Neuronal stem cell (in vitro differentiated cells): ENCODE measurements at regions not wholly inside any gene's neighbourhood (a gene's known extent, or its start where the extent isn't known, plus 50 kb on each side); places are given as distances from the start of the nearest gene placed in this dataset.

Experiments
- DNase-seq: peaks from one replicate; pipeline ENCODE4 v3.0.0-alpha.2; 2013; ENCODE audit warnings: low spot score
- H2AFZ ChIP-seq: one replicate; pipeline ENCODE4 v1.6.1; 2013; ENCODE audit warnings: mild to moderate bottlenecking, low read length, inconsistent platforms
- H2AK5ac ChIP-seq: 2 replicates; pipeline ENCODE4 v1.6.1; 2013; ENCODE audit warnings: low read depth, mild to moderate bottlenecking, inconsistent platforms, low read length, moderate library complexity, mixed read lengths
- H2BK120ac ChIP-seq: 2 replicates; pipeline ENCODE4 v1.6.1; 2013; ENCODE audit warnings: low read depth, mild to moderate bottlenecking, inconsistent platforms, low read length, moderate library complexity, mixed read lengths
- H2BK12ac ChIP-seq: one replicate; pipeline ENCODE4 v1.6.1; 2013; ENCODE audit warnings: low read length, inconsistent platforms
- H2BK15ac ChIP-seq: 2 replicates; pipeline ENCODE4 v1.6.1; 2013; ENCODE audit warnings: mild to moderate bottlenecking, low read length, inconsistent platforms, mixed read lengths
- H2BK5ac ChIP-seq: one replicate; pipeline ENCODE4 v1.6.1; 2013; ENCODE audit warnings: inconsistent platforms, mild to moderate bottlenecking, low read length, moderate library complexity
- H3K14ac ChIP-seq: one replicate; pipeline ENCODE4 v1.6.1; 2013; ENCODE audit warnings: low read length, inconsistent platforms
- H3K18ac ChIP-seq: 2 replicates; pipeline ENCODE4 v1.6.1; 2013; ENCODE audit warnings: low read length, inconsistent platforms
- H3K23ac ChIP-seq: 2 replicates; pipeline ENCODE4 v1.6.1; 2013; ENCODE audit warnings: low read depth, mild to moderate bottlenecking, mixed read lengths, low read length, inconsistent platforms; ENCODE audit not compliant: poor library complexity
- H3K27ac ChIP-seq: replicated peaks from 3 replicates; pipeline ENCODE4 v1.5.1; 2013; ENCODE audit warnings: low read length, inconsistent platforms
- H3K27me3 ChIP-seq, 3 experiments: 2 replicates each; pipeline ENCODE4 v1.6.1; 2013; ENCODE audit warnings: low read length in 3 of 3, mild to moderate bottlenecking in 2 of 3, inconsistent platforms in 1 of 3, low read depth in 1 of 3, mixed read lengths in 1 of 3, moderate library complexity in 1 of 3; ENCODE audit not compliant: control insufficient read depth in 3 of 3, insufficient read depth in 3 of 3
- H3K36me3 ChIP-seq, 2 donors: replicated peaks in 1 of 2; 2 replicates each; pipeline ENCODE4 v1.6.1; 2013; ENCODE audit warnings: low read length in 2 of 2; ENCODE audit not compliant: control insufficient read depth in 2 of 2, insufficient read depth in 2 of 2
- H3K4ac ChIP-seq: 2 replicates; pipeline ENCODE4 v1.6.1; 2013; ENCODE audit warnings: inconsistent platforms, mild to moderate bottlenecking, low read length, moderate library complexity
- H3K4me1 ChIP-seq, 2 donors: 1 replicate in 1 of 2; 2 replicates in 1 of 2; pipeline ENCODE4 v1.6.1; 2013; ENCODE audit warnings: low read length in 2 of 2, low read depth in 1 of 2; ENCODE audit not compliant: control insufficient read depth in 2 of 2, insufficient read depth in 1 of 2
- H3K4me2 ChIP-seq: one replicate; pipeline ENCODE4 v1.6.1; 2013; ENCODE audit warnings: mild to moderate bottlenecking, low read length, inconsistent platforms; ENCODE audit not compliant: insufficient read depth, poor library complexity, severe bottlenecking
- H3K4me3 ChIP-seq, 2 donors: 2 replicates each; pipeline ENCODE4 v1.5.1; 2013; ENCODE audit warnings: low read length in 2 of 2, mild to moderate bottlenecking in 2 of 2, inconsistent platforms in 1 of 2, moderate library complexity in 1 of 2
- H3K79me1 ChIP-seq: one replicate; pipeline ENCODE4 v1.6.1; 2013; ENCODE audit warnings: low read depth, mild to moderate bottlenecking, inconsistent platforms, low read length, moderate library complexity
- H3K9ac ChIP-seq: one replicate; pipeline ENCODE4 v1.6.1; 2013; ENCODE audit warnings: mild to moderate bottlenecking, low read depth, low read length, inconsistent platforms; ENCODE audit not compliant: poor library complexity
- H3K9me3 ChIP-seq, 2 donors: replicated peaks in 1 of 2; 2 replicates each; pipeline versions ENCODE3 to v1.6.1; 2013; ENCODE audit warnings: low read length in 2 of 2, mild to moderate bottlenecking in 2 of 2, inconsistent platforms in 1 of 2, low read depth in 1 of 2, mixed read lengths in 1 of 2, moderate library complexity in 1 of 2; ENCODE audit not compliant: control insufficient read depth in 2 of 2, insufficient read depth in 1 of 2
- H4K8ac ChIP-seq: one replicate; pipeline ENCODE4 v1.6.1; 2013; ENCODE audit warnings: low read depth, mild to moderate bottlenecking, inconsistent platforms, low read length, moderate library complexity
- H4K91ac ChIP-seq: one replicate; pipeline ENCODE4 v1.6.1; 2013; ENCODE audit warnings: low read length, low read depth, mild to moderate bottlenecking, inconsistent platforms; ENCODE audit not compliant: poor library complexity
- WGBS, 2 donors: extraction: QIAGEN DNeasy Blood & Tissue Kit; methylation state at CpG; one replicate each; pipeline ENCODE4 v1.1.7; 2013; ENCODE audit warnings: missing lambda C conversion rate in 2 of 2, mixed read lengths in 1 of 2; ENCODE audit not compliant: insufficient read length in 2 of 2, insufficient replicate concordance in 1 of 2; ENCODE audit errors: extremely low coverage in 2 of 2; 5-methylcytosine and 5-hydroxymethylcytosine counted together

- no peak overlapping the region for H2BK12ac ChIP-seq
- WGBS, 2 donors = no CpG with 5 or more reads among the region's 6 CpGs
Measured at GRCh38 chr1:81327103-81327710, 473.5 kb upstream of the ADGRL2 start.

GRCh38 chr1:81326212-81326611 is 474.5 kb upstream of the ADGRL2 start:
- Histone ChIP-seq H2AK5ac (no peak overlapping the region), H3K27ac (no peak overlapping the region), H4K8ac (no peak overlapping the region), H4K91ac (no peak overlapping the region), H3K36me3 (peaks cover 0 to 10% of the 10 kb centered on the region in 2 donors), H3K9me3 (no peaks in the 10 kb centered on the region), H3K4me2 (no peak overlapping the region), H3K4me1 (peaks cover 7 to 32% of the 10 kb centered on the region in 2 donors), H2AFZ (no peak overlapping the region), H3K9ac (no peak overlapping the region), H2BK12ac (no peak overlapping the region), H3K18ac (no peak overlapping the region), H3K4ac (no peak overlapping the region), H3K4me3 (no peak overlapping the region), H3K23ac (no peak overlapping the region), H2BK15ac (no peak overlapping the region), H3K79me1 (no peaks in the 10 kb centered on the region), H3K27me3 (no peaks in the 10 kb centered on the region), H2BK120ac (no peak overlapping the region), H2BK5ac (no peak overlapping the region), H3K14ac (no peak overlapping the region)
- DNase-seq = no peak
- WGBS, 2 donors = no CpG with 5 or more reads among the region's 3 CpGs

More at GRCh38 chr1:81327103-81327710, 473.5 kb upstream of the ADGRL2 start:
- no peak overlapping the region for H3K4me2 ChIP-seq
- no peak overlapping the region for H3K14ac ChIP-seq
- H4K91ac ChIP-seq = no peak overlapping the region
- no peak overlapping the region for H3K23ac ChIP-seq
- H2AK5ac ChIP-seq = no peak overlapping the region
- H3K4me3 ChIP-seq = no peak overlapping the region
- H3K27me3 ChIP-seq = no peaks in the 10 kb centered on the region
- H3K79me1 ChIP-seq = no peaks in the 10 kb centered on the region
- no peak overlapping the region for H2BK5ac ChIP-seq
- peaks cover 7 to 32% of the 10 kb centered on the region in 2 donors for H3K4me1 ChIP-seq
- no peak overlapping the region for H3K4ac ChIP-seq
- no peak overlapping the region for H2BK120ac ChIP-seq
- no peak overlapping the region for H3K27ac ChIP-seq
- no peak overlapping the region for H2AFZ ChIP-seq
- no peaks in the 10 kb centered on the region for H3K9me3 ChIP-seq
- peaks cover 0 to 18% of the 10 kb centered on the region in 2 donors for H3K36me3 ChIP-seq
- no peak overlapping the region for H4K8ac ChIP-seq
- no peak overlapping the region for H3K18ac ChIP-seq
- H3K9ac ChIP-seq = no peak overlapping the region
- DNase-seq = no peak
- H2BK15ac ChIP-seq = no peak overlapping the region

- Histone ChIP-seq H3K9ac (no peak overlapping the region), H2BK5ac (no peak overlapping the region), H4K8ac (no peak overlapping the region), H2BK12ac (no peak overlapping the region), H3K18ac (no peak overlapping the region), H3K4me3 (no peak overlapping the region), H3K27me3 (no peaks in the 10 kb centered on the region), H2AK5ac (no peak overlapping the region), H3K4me1 (peaks cover 7 to 32% of the 10 kb centered on the region in 2 donors), H2BK120ac (no peak overlapping the region), H3K4ac (no peak overlapping the region), H3K27ac (no peak overlapping the region), H3K9me3 (peaks cover 0 to 4% of the 10 kb centered on the region in 2 donors), H3K36me3 (peaks cover 0 to 4% of the 10 kb centered on the region in 2 donors), H3K23ac (no peak overlapping the region), H2BK15ac (no peak overlapping the region), H3K4me2 (no peak overlapping the region), H2AFZ (no peak overlapping the region), H3K14ac (no peak overlapping the region), H3K79me1 (no peaks in the 10 kb centered on the region), H4K91ac (no peak overlapping the region)
- WGBS, 2 donors = no CpG with 5 or more reads among the region's 3 CpGs
- no peak for DNase-seq
Measured at GRCh38 chr1:81325397-81325796, 475.3 kb upstream of the ADGRL2 start.

GRCh38 chr1:81323862-81324261 is 476.9 kb upstream of the ADGRL2 start:
- no CpG with 5 or more reads among the region's 5 CpGs for WGBS, 2 donors
- H3K9ac ChIP-seq = no peak overlapping the region
- H3K14ac ChIP-seq = no peak overlapping the region
- H4K8ac ChIP-seq = no peak overlapping the region
- no peak for DNase-seq
- H2BK12ac ChIP-seq = no peak overlapping the region
- peaks cover 7 to 26% of the 10 kb centered on the region in 2 donors for H3K4me1 ChIP-seq
- H2BK15ac ChIP-seq = no peak overlapping the region
- H2BK5ac ChIP-seq = no peak overlapping the region
- H3K36me3 ChIP-seq = peaks cover 0 to 14% of the 10 kb centered on the region in 2 donors
- no peak overlapping the region for H4K91ac ChIP-seq
- H3K4ac ChIP-seq = no peak overlapping the region
- no peak overlapping the region for H3K23ac ChIP-seq
- no peak overlapping the region for H2AFZ ChIP-seq
- no peaks in the 10 kb centered on the region for H3K79me1 ChIP-seq
- no peaks in the 10 kb centered on the region for H3K27me3 ChIP-seq
- H3K27ac ChIP-seq = no peak overlapping the region
- H3K4me2 ChIP-seq = no peak overlapping the region
- H3K9me3 ChIP-seq = peaks cover 0 to 16% of the 10 kb centered on the region in 2 donors
- H2BK120ac ChIP-seq = no peak overlapping the region
- no peak overlapping the region for H3K4me3 ChIP-seq
- no peak overlapping the region for H2AK5ac ChIP-seq
- no peak overlapping the region for H3K18ac ChIP-seq
